Calu3 (cell line): ENCODE measurements at regions not wholly inside any gene's neighbourhood (a gene's known extent, or its start where the extent isn't known, plus 50 kb on each side); places are given as distances from the start of the nearest gene placed in this dataset.

Experiments
- BruUV-seq: library from RNA; stranded (reverse); fragments of 400-500 nt; replicated peaks from 2 replicates; lab custom pipeline; 2021; lab: Mats Ljungman, UMichigan
- CTCF ChIA-PET: fragments of 300-600 bp; sonication (Branson Sonifier 250); formaldehyde crosslinking; loops from one replicate; lab custom pipeline; 2022; ENCODE audit warnings: antibody characterized with exemption; lab: Charles Lee
- DNase-seq: peaks from one replicate; pipeline ENCODE4 v3.0.0; 2022
- H3K27ac Mint-ChIP-seq: one replicate; pipeline ENCODE4 v1.8.0; 2022; ENCODE audit warnings: mixed read lengths; ENCODE audit not compliant: unreplicated experiment
- H3K27me3 Mint-ChIP-seq: one replicate; pipeline ENCODE4 v1.8.0; 2022; ENCODE audit warnings: mixed read lengths; ENCODE audit not compliant: unreplicated experiment
- H3K36me3 Mint-ChIP-seq: one replicate; pipeline ENCODE4 v1.8.0; 2022; ENCODE audit warnings: mild to moderate bottlenecking, moderate library complexity, mixed read lengths; ENCODE audit not compliant: insufficient read depth, unreplicated experiment
- H3K4me1 Mint-ChIP-seq: one replicate; pipeline ENCODE4 v1.8.0; 2022; ENCODE audit warnings: mild to moderate bottlenecking, low read depth, mixed read lengths; ENCODE audit not compliant: unreplicated experiment
- H3K4me3 Mint-ChIP-seq: one replicate; pipeline ENCODE4 v1.8.0; 2022; ENCODE audit warnings: mild to moderate bottlenecking, low read depth, moderate library complexity, mixed read lengths; ENCODE audit not compliant: unreplicated experiment
- H3K9me3 Mint-ChIP-seq: one replicate; pipeline ENCODE4 v1.8.0; 2022; ENCODE audit warnings: low read depth, mixed read lengths; ENCODE audit not compliant: unreplicated experiment
- CTCF ChIP-seq: fragments of 200-600 bp; IDR thresholded peaks from one replicate; pipeline ENCODE4 v1.8.0; 2022; ENCODE audit warnings: antibody characterized with exemption; ENCODE audit not compliant: unreplicated experiment
- intact Hi-C: fragments of 100-400 bp; cut with micrococcal nuclease; formaldehyde crosslinking; loops from one replicate; pipeline ENCODE4 v1.10.0; 2022; ENCODE audit not compliant: unreplicated experiment

- CTCF ChIA-PET: interaction anchor here (1.1 kb wide), 1 partner anchor 11 kb away, joined by 3 read pairs; no protein-coding TSS in a partner anchor
- peaks cover 9% of the 10 kb centered on the region for H3K4me1 Mint-ChIP-seq
- no peaks in the 10 kb centered on the region for H3K9me3 Mint-ChIP-seq
- no TSS peak for BruUV-seq
- no peak overlapping the region for H3K27ac Mint-ChIP-seq
- H3K36me3 Mint-ChIP-seq: no peaks in the 10 kb centered on the region
- intact Hi-C loops: no loop called here
- H3K4me3 Mint-ChIP-seq: no peak overlapping the region
- TF ChIP-seq CTCF: no peak
- DNase-seq: no peak
- H3K27me3 Mint-ChIP-seq: no peaks in the 10 kb centered on the region
Measured at GRCh38 chr4:138078751-138079520, 163.2 kb downstream of the SLC7A11 start.

- intact Hi-C loops: no loop called here
- no TSS peak for BruUV-seq
- TF ChIP-seq CTCF: no peak
- Mint-ChIP-seq H3K36me3 (no peaks in the 10 kb centered on the region), H3K9me3 (no peaks in the 10 kb centered on the region), H3K4me3 (no peak overlapping the region), H3K4me1 (peaks cover 9% of the 10 kb centered on the region), H3K27ac (no peak overlapping the region), H3K27me3 (no peaks in the 10 kb centered on the region)
- CTCF ChIA-PET: interaction anchor here (1.1 kb wide), 1 partner anchor 12 kb away, joined by 3 read pairs; no protein-coding TSS in a partner anchor
- DNase-seq: no peak
Measured at GRCh38 chr4:138078253-138078652, 163.9 kb downstream of the SLC7A11 start.

GRCh38 chr4:138076561-138076960, 165.6 kb downstream of the SLC7A11 start:
- CTCF ChIA-PET: no interaction called here
- BruUV-seq: no TSS peak
- Mint-ChIP-seq H3K4me3 (no peak overlapping the region), H3K27ac (no peak overlapping the region), H3K36me3 (no peaks in the 10 kb centered on the region), H3K27me3 (no peaks in the 10 kb centered on the region), H3K9me3 (no peaks in the 10 kb centered on the region), H3K4me1 (peaks cover 9% of the 10 kb centered on the region)
- DNase-seq: no peak
- intact Hi-C loops: no loop called here
- no peak for TF ChIP-seq CTCF

GRCh38 chr4:138070816-138071215, 171.3 kb downstream of the SLC7A11 start:
- intact Hi-C loops: no loop called here
- CTCF ChIA-PET: no interaction called here

More at GRCh38 chr4:138070816-138071215, 171.3 kb downstream of the SLC7A11 start:
- Mint-ChIP-seq H3K4me1 (no peaks in the 10 kb centered on the region), H3K36me3 (no peaks in the 10 kb centered on the region), H3K9me3 (peaks cover 2% of the 10 kb centered on the region), H3K27me3 (no peaks in the 10 kb centered on the region), H3K4me3 (no peak overlapping the region), H3K27ac (no peak overlapping the region)
- BruUV-seq: no TSS peak
- DNase-seq: no peak
- no peak for TF ChIP-seq CTCF
